ENCODE measurements at regions not wholly inside any gene's neighbourhood (a gene's known extent, or its start where the extent isn't known, plus 50 kb on each side); places are given as distances from the start of the nearest gene placed in this dataset.

DNA sequence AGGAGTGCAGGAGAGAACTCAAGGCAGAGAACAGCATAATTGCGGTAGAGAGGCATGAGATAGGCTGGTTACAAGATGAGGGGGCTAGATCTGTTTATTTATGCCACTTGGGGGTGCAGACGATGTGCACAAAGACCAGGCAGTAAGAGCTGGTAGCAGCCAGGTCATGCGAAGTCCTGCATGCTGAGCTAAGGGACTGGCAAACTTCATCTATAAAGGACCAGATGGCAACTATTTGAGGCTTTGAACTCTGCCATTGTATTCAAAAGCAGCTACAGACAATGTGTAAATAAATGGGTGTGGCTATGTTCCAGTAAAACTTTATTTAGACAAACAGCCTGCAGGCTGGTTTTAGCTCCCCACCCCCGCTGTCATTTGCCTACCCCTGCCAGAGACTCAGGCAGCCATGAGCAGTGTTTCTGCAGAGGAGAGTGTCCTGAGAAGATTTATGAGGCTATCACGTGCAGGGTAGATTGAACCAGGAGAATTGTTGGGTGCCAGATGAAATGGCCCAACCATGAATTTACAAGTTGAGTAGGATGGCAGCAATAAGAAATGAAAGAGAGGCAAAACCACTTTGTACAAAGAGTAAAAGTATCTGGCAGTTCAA lies 253.4 kb upstream of the MOCS1 start:
- ChIA-PET CTCF (ENCODE audit: low intra/inter-chr PET ratio, low total read pairs) (no interaction called here), POLR2A (no interaction called here)
- intact Hi-C loops (cut with micrococcal nuclease; ENCODE audit: unreplicated experiment) (no loop called here), in situ Hi-C loops (cut with HindIII; ENCODE audit: extremely low pct_ligation_motif_present, low pct_unique_long_range_greater_than_20kb) (no loop called here)
- Histone ChIP-seq H2AFZ (ENCODE audit: low read length) (no peak overlapping the region), H3K27me3 (ENCODE audit: control insufficient read depth in 1 of 2, insufficient read depth in 2 of 2, low read length in 2 of 2) (no peaks in the 10 kb centered on the region), H3K9ac (ENCODE audit: insufficient read depth, low read depth, low read length) (no peak overlapping the region), H3K36me3 (replicated peaks in 1 of 2; ENCODE audit: control insufficient read depth in 1 of 2, insufficient read depth in 2 of 2, low read length in 2 of 2) (no peaks in the 10 kb centered on the region), H3K27ac (ENCODE audit: extremely low read length, insufficient read depth, low read length) (no peak overlapping the region), H3K9me3 (ENCODE audit: low read length) (peaks cover 41% of the 10 kb centered on the region), H4K20me1 (ENCODE audit: insufficient read depth, low read length) (no peaks in the 10 kb centered on the region), H3K4me3 (replicated peaks in 1 of 3; ENCODE audit: insufficient read depth in 1 of 3, low read depth in 2 of 3, low read length in 3 of 3) (no peak overlapping the region), H3K4me2 (ENCODE audit: low read depth, low read length) (no peak overlapping the region), H3K4me1 (ENCODE audit: insufficient read depth, low read length) (no peaks in the 10 kb centered on the region), H3K79me2 (ENCODE audit: insufficient read depth, low read length) (no peaks in the 10 kb centered on the region)
- ATAC-seq (no peak), FAIRE-seq (no peak), DNase-seq (ENCODE audit: low spot score) (no peak)
- 3% methylated on average over 5 of the region's 5 CpGs for WGBS (ENCODE audit: low lambda C conversion rate)
- no TSS peak for BruUV-seq (replicated peaks)
- TF ChIP-seq ZNF44 (CRISPR knock-in tag; IDR thresholded peaks at IDR 0.05) (no peak), TSC22D2 (CRISPR knock-in tag; IDR thresholded peaks at IDR 0.05; ENCODE audit: borderline replicate concordance) (no peak), HDAC2 (CRISPR knock-in tag; IDR thresholded peaks at IDR 0.05) (no peak), NFIC (IDR thresholded peaks at IDR 0.05; ENCODE audit: low read length) (no peak), RFX3 (CRISPR knock-in tag; IDR thresholded peaks at IDR 0.05) (no peak), ZNF543 (CRISPR knock-in tag; IDR thresholded peaks at IDR 0.05) (no peak), TBP (CRISPR knock-in tag; IDR thresholded peaks at IDR 0.05) (no peak), ZKSCAN5 (CRISPR knock-in tag; IDR thresholded peaks at IDR 0.05) (no peak), PAX8 (CRISPR knock-in tag; IDR thresholded peaks at IDR 0.05; ENCODE audit: borderline replicate concordance) (no peak), ZNF232 (CRISPR knock-in tag; IDR thresholded peaks at IDR 0.05; ENCODE audit: borderline replicate concordance) (no peak)
- TF ChIP-seq, protein P1, sequence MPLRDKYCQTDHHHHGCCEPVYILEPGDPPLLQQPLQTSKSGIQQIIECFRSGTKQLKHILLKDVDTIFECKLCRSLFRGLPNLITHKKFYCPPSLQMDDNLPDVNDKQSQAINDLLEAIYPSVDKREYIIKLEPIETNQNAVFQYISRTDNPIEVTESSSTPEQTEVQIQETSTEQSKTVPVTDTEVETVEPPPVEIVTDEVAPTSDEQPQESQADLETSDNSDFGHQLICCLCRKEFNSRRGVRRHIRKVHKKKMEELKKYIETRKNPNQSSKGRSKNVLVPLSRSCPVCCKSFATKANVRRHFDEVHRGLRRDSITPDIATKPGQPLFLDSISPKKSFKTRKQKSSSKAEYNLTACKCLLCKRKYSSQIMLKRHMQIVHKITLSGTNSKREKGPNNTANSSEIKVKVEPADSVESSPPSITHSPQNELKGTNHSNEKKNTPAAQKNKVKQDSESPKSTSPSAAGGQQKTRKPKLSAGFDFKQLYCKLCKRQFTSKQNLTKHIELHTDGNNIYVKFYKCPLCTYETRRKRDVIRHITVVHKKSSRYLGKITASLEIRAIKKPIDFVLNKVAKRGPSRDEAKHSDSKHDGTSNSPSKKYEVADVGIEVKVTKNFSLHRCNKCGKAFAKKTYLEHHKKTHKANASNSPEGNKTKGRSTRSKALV (CRISPR knock-in tag; IDR thresholded peaks at IDR 0.05) = no peak
- TF ChIP-seq, protein P2, sequence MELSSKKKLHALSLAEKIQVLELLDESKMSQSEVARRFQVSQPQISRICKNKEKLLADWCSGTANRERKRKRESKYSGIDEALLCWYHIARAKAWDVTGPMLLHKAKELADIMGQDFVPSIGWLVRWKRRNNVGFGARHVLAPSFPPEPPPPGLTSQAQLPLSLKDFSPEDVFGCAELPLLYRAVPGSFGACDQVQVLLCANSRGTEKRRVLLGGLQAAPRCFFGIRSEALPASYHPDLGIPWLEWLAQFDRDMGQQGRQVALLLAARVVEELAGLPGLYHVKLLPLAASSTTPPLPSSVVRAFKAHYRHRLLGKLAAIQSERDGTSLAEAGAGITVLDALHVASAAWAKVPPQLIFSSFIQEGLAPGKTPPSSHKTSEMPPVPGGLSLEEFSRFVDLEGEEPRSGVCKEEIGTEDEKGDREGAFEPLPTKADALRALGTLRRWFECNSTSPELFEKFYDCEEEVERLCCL (CRISPR knock-in tag; IDR thresholded peaks at IDR 0.05; ENCODE audit: borderline replicate concordance) = no peak
- TF ChIP-seq, protein P3, sequence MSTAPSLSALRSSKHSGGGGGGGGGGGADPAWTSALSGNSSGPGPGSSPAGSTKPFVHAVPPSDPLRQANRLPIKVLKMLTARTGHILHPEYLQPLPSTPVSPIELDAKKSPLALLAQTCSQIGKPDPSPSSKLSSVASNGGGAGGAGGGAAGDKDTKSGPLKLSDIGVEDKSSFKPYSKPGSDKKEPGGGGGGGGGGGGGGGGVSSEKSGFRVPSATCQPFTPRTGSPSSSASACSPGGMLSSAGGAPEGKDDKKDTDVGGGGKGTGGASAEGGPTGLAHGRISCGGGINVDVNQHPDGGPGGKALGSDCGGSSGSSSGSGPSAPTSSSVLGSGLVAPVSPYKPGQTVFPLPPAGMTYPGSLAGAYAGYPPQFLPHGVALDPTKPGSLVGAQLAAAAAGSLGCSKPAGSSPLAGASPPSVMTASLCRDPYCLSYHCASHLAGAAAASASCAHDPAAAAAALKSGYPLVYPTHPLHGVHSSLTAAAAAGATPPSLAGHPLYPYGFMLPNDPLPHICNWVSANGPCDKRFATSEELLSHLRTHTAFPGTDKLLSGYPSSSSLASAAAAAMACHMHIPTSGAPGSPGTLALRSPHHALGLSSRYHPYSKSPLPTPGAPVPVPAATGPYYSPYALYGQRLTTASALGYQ (CRISPR knock-in tag; IDR thresholded peaks at IDR 0.05) = no peak
